ENCODE measurements at regions not wholly inside any gene's neighbourhood (a gene's known extent, or its start where the extent isn't known, plus 50 kb on each side); places are given as distances from the start of the nearest gene placed in this dataset.

GRCh38 chr4:126737899-126738526 is 894.7 kb upstream of the INTU start:
- no peak for DNase-seq (ENCODE audit: low spot score)
- in situ Hi-C loops (cut with HindIII; ENCODE audit: low sequenced_read_pairs), result no loop called here

DNA sequence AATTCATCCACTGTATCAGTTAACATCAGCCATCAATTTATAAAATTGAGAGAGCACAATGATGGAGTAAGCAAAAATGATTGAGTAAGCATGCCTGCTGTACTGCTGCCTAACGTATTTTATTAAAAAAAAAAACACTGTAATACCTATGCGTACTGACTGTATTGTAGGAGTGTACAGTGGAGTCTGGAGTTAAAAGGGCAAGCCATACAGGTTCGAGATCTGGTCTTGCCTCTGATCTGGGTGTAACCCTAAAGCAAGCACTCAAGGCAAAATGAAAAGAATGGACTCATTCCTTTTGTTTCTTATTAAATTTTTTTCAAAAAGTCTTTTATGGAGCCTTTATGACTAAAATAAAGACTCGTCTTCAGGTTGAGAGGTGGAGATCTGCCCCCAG is 894.2 kb upstream of the INTU start:
- DNase-seq (ENCODE audit: low spot score), result no peak
- in situ Hi-C loops (cut with HindIII; ENCODE audit: low sequenced_read_pairs), result no loop called here

DNA sequence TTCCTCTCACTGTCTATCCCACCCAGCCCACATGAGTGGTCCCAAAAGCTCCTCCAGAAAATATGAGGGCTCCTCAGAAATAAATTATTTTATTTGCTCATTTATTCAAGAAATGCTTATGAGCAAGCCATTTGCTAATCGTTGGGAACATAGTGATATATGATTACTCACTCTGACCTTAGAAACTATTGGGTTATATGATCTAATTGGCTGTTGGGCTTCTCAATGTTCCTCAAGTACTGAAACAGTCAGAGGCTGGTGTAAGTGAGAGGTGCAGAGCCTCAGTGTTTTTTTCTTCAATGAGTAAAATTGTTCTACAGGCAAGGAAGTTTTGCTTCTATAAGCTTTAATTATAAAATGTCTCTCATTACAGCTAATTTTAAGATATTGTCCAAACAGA is 893.8 kb upstream of the INTU start:
- in situ Hi-C loops (cut with HindIII; ENCODE audit: low sequenced_read_pairs), result no loop called here
- DNase-seq (ENCODE audit: low spot score), result no peak

GRCh38 chr4:126740687-126741086 is 892.1 kb upstream of the INTU start:
- in situ Hi-C loops (cut with HindIII; ENCODE audit: low sequenced_read_pairs), result no loop called here
- no peak for DNase-seq (ENCODE audit: low spot score)

- DNase-seq (ENCODE audit: low spot score), result no peak
- in situ Hi-C loops (cut with HindIII; ENCODE audit: low sequenced_read_pairs), result no loop called here
Measured at GRCh38 chr4:126742048-126742447, 890.7 kb upstream of the INTU start.

GRCh38 chr4:126742885-126743284 is 889.9 kb upstream of the INTU start:
- in situ Hi-C loops (cut with HindIII; ENCODE audit: low sequenced_read_pairs), result no loop called here
- no peak for DNase-seq (ENCODE audit: low spot score)

GRCh38 chr4:126748736-126749135 is 884.0 kb upstream of the INTU start:
- in situ Hi-C loops (cut with HindIII; ENCODE audit: low sequenced_read_pairs), result no loop called here
- no peak for DNase-seq (ENCODE audit: low spot score)

DNA sequence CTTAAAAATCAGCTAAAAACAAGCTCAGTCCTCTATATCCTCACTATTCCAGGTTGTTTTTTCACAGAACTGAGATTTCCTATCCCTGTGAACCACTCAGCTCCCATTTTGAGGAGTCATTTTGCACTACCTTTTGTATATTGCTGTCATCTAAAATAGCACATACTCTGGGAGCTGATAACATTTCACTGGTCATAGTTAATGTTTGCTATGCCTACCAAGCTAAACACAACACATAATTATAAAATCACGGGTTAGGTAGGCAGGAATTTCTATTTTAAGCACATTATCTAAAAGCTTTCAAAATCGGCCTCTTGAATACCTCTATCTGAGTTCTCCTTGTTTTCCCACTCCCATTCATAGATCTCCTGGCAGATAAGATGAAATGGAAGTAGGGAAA is 882.0 kb upstream of the INTU start:
- no peak for DNase-seq (ENCODE audit: low spot score)
- in situ Hi-C loops (cut with HindIII; ENCODE audit: low sequenced_read_pairs), result no loop called here

- DNase-seq (ENCODE audit: low spot score), result no peak
- in situ Hi-C loops (cut with HindIII; ENCODE audit: low sequenced_read_pairs), result no loop called here
Measured at GRCh38 chr4:126752126-126752525, 880.6 kb upstream of the INTU start.

- DNase-seq (ENCODE audit: low spot score), result no peak
- in situ Hi-C loops (cut with HindIII; ENCODE audit: low sequenced_read_pairs), result no loop called here
Measured at GRCh38 chr4:126752702-126753101, 880.1 kb upstream of the INTU start.

DNA sequence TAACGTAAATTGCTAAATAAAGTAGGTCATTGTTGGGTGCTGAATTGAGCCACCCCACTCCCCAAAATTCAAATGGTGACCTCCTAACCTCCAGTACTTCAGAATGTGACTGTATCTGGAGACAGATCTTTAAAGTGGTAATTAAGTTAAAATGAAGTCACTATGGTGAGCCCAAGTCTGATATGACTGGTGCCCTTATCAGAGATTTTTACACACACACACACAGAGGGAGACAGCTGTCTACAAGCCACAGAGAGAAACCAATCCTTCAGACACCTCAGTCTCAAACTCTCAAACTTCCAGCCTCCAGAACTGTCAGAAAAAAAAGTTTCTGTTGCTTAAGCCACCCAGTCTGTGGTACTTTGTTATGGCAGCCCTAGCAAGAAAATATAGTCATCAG is 879.2 kb upstream of the INTU start:
- in situ Hi-C loops (cut with HindIII; ENCODE audit: low sequenced_read_pairs), result no loop called here
- no peak for DNase-seq (ENCODE audit: low spot score)

GRCh38 chr4:126755506-126755905 is 877.3 kb upstream of the INTU start:
- in situ Hi-C loops (cut with HindIII; ENCODE audit: low sequenced_read_pairs), result no loop called here
- DNase-seq (ENCODE audit: low spot score), result no peak

GRCh38 chr4:126756050-126756829 is 876.5 kb upstream of the INTU start:
- in situ Hi-C loops (cut with HindIII; ENCODE audit: low sequenced_read_pairs), result no loop called here
- no peak for DNase-seq (ENCODE audit: low spot score)

GRCh38 chr4:126757219-126757618 is 875.5 kb upstream of the INTU start:
- in situ Hi-C loops (cut with HindIII; ENCODE audit: low sequenced_read_pairs), result no loop called here
- DNase-seq (ENCODE audit: low spot score), result no peak

- in situ Hi-C loops (cut with HindIII; ENCODE audit: low sequenced_read_pairs), result no loop called here
- no peak for DNase-seq (ENCODE audit: low spot score)
Measured at GRCh38 chr4:126758493-126758892, 874.3 kb upstream of the INTU start.

- DNase-seq (ENCODE audit: low spot score), result no peak
- in situ Hi-C loops (cut with HindIII; ENCODE audit: low sequenced_read_pairs), result no loop called here
Measured at GRCh38 chr4:126761947-126762662, 870.7 kb upstream of the INTU start.

DNA sequence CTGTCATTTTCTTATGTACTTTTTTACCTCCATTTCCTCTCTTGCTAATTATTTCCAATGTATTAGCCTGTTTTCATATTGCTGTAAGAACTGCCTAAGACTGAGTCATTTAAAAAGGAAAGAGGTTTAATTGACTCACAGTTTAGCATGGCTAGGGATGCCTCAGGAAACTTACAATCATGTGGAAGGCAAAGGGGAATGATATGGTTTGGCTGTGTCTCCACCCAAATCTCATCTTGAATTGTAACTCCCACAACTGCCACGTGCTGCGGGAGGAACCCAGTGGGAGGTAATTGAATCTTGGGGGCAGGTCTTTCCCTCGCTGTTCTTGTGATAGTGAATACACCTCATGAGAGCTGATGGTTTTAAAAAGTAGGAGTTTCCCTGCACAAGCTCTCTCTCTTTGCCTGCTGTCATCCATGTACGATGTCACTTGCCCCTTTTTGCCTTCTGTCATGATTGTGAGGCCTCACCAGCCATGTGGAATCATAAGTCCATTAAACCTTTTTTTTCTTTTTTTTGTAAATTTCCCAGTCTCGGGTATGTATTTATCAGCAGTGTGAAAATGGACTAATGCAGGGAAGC is 870.0 kb upstream of the INTU start:
- no peak for DNase-seq (ENCODE audit: low spot score)
- in situ Hi-C loops (cut with HindIII; ENCODE audit: low sequenced_read_pairs), result no loop called here

- no peak for DNase-seq (ENCODE audit: low spot score)
- in situ Hi-C loops (cut with HindIII; ENCODE audit: low sequenced_read_pairs), result no loop called here
Measured at GRCh38 chr4:126766241-126766640, 866.5 kb upstream of the INTU start.

- no peak for DNase-seq (ENCODE audit: low spot score)
- in situ Hi-C loops (cut with HindIII; ENCODE audit: low sequenced_read_pairs), result no loop called here
Measured at GRCh38 chr4:126768338-126768737, 864.4 kb upstream of the INTU start.

Measured in G401 (cell line).